ENCODE measurements at regions not wholly inside any gene's neighbourhood (a gene's known extent, or its start where the extent isn't known, plus 50 kb on each side); places are given as distances from the start of the nearest gene placed in this dataset.

DNA sequence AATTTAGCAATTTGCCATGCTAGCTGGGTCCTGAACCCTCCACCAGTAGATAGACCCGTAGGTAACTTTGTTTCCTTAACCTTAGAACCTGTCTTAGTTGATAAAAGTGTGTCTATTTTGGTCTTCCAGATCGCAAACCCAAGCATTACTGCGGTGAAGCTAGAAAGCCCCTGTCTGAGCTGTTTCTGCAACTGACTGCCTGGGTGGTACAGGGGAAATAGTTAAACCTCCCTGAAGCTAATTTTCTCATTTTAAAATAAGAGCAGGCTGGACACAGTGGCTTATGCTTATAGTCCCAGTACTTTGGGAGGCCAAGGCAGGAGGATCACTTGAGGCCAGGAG lies 67.9 kb upstream of the EPCAM start:
- H3K4me1 ChIP-seq (ENCODE audit: insufficient read depth, insufficient read length): no peaks in the 10 kb centered on the region
- no peaks in the 10 kb centered on the region for H3K27me3 ChIP-seq (ENCODE audit: insufficient read depth, insufficient read length)
- no peak overlapping the region for H3K9ac ChIP-seq (ENCODE audit: insufficient read length, low read depth)
- no peak overlapping the region for H3K4me3 ChIP-seq (ENCODE audit: insufficient read length, low read depth)
- TF ChIP-seq SUZ12 (IDR thresholded peaks at IDR 0.05; ENCODE audit: extremely low read depth, insufficient read depth, insufficient read length): no peak
- no peak for TF ChIP-seq YY1 (IDR thresholded peaks at IDR 0.05; ENCODE audit: insufficient read depth, insufficient read length)
- no peak for TF ChIP-seq ZNF274 (IDR thresholded peaks at IDR 0.05; ENCODE audit: low read depth, low read length)
- DNase-seq (ENCODE audit: low read depth, low spot score): no peak
- H3K9me3 ChIP-seq (ENCODE audit: insufficient read depth, low read length): no peaks in the 10 kb centered on the region
- no peaks in the 10 kb centered on the region for H3K36me3 ChIP-seq (ENCODE audit: insufficient read depth, insufficient read length, low read length)

DNA sequence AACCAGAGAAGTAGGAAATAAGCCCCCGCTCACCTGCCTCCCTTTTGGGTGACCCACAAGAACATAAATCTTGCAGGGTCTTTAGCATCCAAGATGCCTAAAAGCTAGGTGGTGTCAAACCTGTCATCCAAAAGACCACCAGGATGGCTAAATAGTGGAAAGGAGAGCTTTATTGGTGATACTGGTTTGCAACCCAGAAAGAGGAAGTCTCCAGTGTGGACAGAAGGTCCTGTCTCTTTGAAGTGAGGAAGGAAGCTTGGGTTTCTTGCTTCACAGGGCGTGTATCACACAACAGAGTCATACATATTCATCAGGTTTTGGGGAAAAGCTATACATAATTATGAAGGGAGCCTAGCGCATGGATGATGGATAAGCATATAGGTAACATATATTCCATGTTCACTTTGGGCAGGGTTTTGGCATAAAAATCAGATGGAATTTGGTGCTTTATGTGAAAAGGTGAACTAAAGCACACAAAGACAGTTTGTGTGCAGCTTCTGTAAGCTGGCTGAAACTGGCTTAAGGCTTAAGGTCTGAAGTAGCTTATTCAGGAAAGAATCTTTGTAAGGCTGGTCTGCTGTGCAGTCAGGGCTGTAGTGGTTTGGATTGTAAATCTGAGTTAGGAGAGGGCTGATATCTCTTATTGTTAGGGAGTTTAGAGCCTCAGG lies 68.4 kb upstream of the EPCAM start:
- no peak overlapping the region for H3K9ac ChIP-seq (ENCODE audit: insufficient read length, low read depth)
- H3K36me3 ChIP-seq (ENCODE audit: insufficient read depth, insufficient read length, low read length): no peaks in the 10 kb centered on the region
- no peaks in the 10 kb centered on the region for H3K9me3 ChIP-seq (ENCODE audit: insufficient read depth, low read length)
- no peak for DNase-seq (ENCODE audit: low read depth, low spot score)
- H3K4me1 ChIP-seq (ENCODE audit: insufficient read depth, insufficient read length): no peaks in the 10 kb centered on the region
- no peak overlapping the region for H3K4me3 ChIP-seq (ENCODE audit: insufficient read length, low read depth)
- TF ChIP-seq SUZ12 (IDR thresholded peaks at IDR 0.05; ENCODE audit: extremely low read depth, insufficient read depth, insufficient read length) (no peak), YY1 (IDR thresholded peaks at IDR 0.05; ENCODE audit: insufficient read depth, insufficient read length) (no peak), ZNF274 (IDR thresholded peaks at IDR 0.05; ENCODE audit: low read depth, low read length) (no peak)
- no peaks in the 10 kb centered on the region for H3K27me3 ChIP-seq (ENCODE audit: insufficient read depth, insufficient read length)

DNA sequence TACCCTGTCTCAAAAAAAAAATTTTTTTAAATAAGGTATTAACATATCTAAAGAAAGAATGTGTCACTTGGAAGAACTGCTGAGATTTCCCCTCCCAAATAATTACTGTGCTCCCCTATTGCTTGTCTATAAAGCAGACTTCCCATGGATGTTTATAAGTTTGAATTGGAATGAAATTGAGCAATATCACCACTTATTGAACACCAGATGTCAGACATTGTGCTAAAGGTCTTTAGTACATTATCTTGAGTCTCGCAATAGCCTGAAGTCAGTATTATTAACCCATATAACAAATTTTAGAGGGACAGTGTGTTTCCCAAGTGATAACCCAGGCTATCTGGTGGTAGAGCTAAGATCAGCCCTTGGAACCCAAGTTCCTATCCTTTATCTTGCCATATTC lies 69.0 kb upstream of the EPCAM start:
- Histone ChIP-seq H3K4me3 (ENCODE audit: insufficient read length, low read depth) (no peak overlapping the region), H3K4me1 (ENCODE audit: insufficient read depth, insufficient read length) (no peaks in the 10 kb centered on the region), H3K9ac (ENCODE audit: insufficient read length, low read depth) (no peak overlapping the region), H3K27me3 (ENCODE audit: insufficient read depth, insufficient read length) (no peaks in the 10 kb centered on the region), H3K9me3 (ENCODE audit: insufficient read depth, low read length) (no peaks in the 10 kb centered on the region), H3K36me3 (ENCODE audit: insufficient read depth, insufficient read length, low read length) (no peaks in the 10 kb centered on the region)
- DNase-seq (ENCODE audit: low read depth, low spot score): no peak
- TF ChIP-seq SUZ12 (IDR thresholded peaks at IDR 0.05; ENCODE audit: extremely low read depth, insufficient read depth, insufficient read length): no peak
- TF ChIP-seq YY1 (IDR thresholded peaks at IDR 0.05; ENCODE audit: insufficient read depth, insufficient read length): no peak
- TF ChIP-seq ZNF274 (IDR thresholded peaks at IDR 0.05; ENCODE audit: low read depth, low read length): no peak

DNA sequence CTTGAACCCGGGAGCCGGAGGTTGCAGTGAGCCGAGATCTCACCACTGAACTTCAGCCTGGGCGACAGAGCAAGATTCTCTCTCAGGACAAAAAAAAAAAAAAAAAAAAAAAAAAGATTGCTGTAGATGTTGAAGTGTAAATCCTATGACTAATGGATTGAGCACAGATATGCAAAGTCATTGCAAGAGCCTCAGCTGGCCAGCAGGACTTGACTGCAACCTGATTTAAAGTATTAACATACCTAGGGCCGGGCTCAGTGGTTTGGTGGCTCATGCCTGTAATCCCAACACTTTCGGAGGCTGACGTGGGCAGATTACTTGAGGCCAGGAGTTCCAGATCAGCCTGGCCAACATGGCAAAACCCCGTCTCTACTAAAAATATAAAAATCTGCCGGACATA lies 69.6 kb upstream of the EPCAM start:
- no peak for DNase-seq (ENCODE audit: low read depth, low spot score)
- TF ChIP-seq ZNF274 (IDR thresholded peaks at IDR 0.05; ENCODE audit: low read depth, low read length): no peak
- no peak for TF ChIP-seq SUZ12 (IDR thresholded peaks at IDR 0.05; ENCODE audit: extremely low read depth, insufficient read depth, insufficient read length)
- TF ChIP-seq YY1 (IDR thresholded peaks at IDR 0.05; ENCODE audit: insufficient read depth, insufficient read length): no peak

DNA sequence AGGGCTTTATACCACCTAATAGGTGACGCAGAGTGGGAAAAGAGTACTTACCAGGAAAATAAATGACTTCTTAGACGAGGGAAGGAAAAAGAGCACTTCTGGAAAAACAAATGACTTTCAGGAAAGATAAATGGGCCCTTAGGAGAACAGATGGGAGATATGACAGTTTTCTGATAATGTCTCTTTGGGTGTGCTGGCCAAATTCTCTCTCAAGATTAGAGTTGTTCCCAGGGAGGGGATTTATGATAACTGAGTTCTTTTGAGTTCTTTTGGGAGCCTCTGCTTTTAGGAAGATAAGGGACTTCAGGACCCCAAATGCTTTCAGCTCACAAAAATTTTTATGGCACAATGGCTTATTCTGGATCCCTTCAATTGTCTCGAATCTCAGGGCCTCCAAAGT lies 70.3 kb upstream of the EPCAM start:
- Histone ChIP-seq H3K9ac (ENCODE audit: insufficient read length, low read depth) (no peak overlapping the region), H3K4me1 (ENCODE audit: insufficient read depth, insufficient read length) (no peaks in the 10 kb centered on the region), H3K36me3 (ENCODE audit: insufficient read depth, insufficient read length, low read length) (no peaks in the 10 kb centered on the region), H3K27me3 (ENCODE audit: insufficient read depth, insufficient read length) (no peaks in the 10 kb centered on the region), H3K9me3 (ENCODE audit: insufficient read depth, low read length) (no peaks in the 10 kb centered on the region), H3K4me3 (ENCODE audit: insufficient read length, low read depth) (no peak overlapping the region)
- DNase-seq (ENCODE audit: low read depth, low spot score): no peak
- no peak for TF ChIP-seq ZNF274 (IDR thresholded peaks at IDR 0.05; ENCODE audit: low read depth, low read length)
- TF ChIP-seq SUZ12 (IDR thresholded peaks at IDR 0.05; ENCODE audit: extremely low read depth, insufficient read depth, insufficient read length): no peak
- no peak for TF ChIP-seq YY1 (IDR thresholded peaks at IDR 0.05; ENCODE audit: insufficient read depth, insufficient read length)

More for the DNA sequence above, 69.6 kb upstream of the EPCAM start:
- H3K9me3 ChIP-seq (ENCODE audit: insufficient read depth, low read length): no peaks in the 10 kb centered on the region
- no peaks in the 10 kb centered on the region for H3K4me1 ChIP-seq (ENCODE audit: insufficient read depth, insufficient read length)
- no peak overlapping the region for H3K9ac ChIP-seq (ENCODE audit: insufficient read length, low read depth)
- H3K27me3 ChIP-seq (ENCODE audit: insufficient read depth, insufficient read length): no peaks in the 10 kb centered on the region
- H3K4me3 ChIP-seq (ENCODE audit: insufficient read length, low read depth): no peak overlapping the region
- no peaks in the 10 kb centered on the region for H3K36me3 ChIP-seq (ENCODE audit: insufficient read depth, insufficient read length, low read length)

DNA sequence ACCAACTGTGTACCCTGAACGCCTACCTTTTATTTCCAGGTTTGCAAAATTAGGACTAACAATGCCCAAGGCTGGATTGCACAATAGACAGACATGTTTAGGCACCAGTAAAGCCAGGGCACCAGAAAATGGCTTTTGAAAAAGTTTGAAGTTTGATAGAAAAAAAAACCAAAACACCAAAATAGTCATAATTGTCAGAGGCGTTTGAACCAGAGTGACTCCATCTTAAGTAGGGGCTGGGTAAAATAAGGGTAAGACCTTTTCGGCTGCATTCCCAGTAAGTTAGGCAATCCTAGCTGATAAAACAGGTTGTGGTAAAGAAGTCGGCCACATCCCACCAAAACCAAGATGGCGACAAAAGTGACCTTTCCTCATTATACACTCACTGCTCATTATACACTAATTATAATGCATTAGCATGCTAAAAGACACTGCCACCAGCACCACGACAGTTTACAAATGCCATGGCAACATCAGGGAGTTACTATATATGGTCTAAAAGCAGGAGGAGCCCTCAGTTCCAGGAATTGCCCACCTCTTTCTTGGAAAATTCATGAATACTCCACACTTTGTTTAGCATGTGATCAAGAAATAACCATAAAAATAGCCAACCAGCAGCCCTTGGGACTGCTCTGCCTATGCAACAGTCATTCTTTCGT lies 71.2 kb upstream of the EPCAM start:
- Histone ChIP-seq H3K4me1 (ENCODE audit: insufficient read depth, insufficient read length) (no peaks in the 10 kb centered on the region), H3K36me3 (ENCODE audit: insufficient read depth, insufficient read length, low read length) (no peaks in the 10 kb centered on the region), H3K9me3 (ENCODE audit: insufficient read depth, low read length) (no peaks in the 10 kb centered on the region), H3K4me3 (ENCODE audit: insufficient read length, low read depth) (no peak overlapping the region), H3K27me3 (ENCODE audit: insufficient read depth, insufficient read length) (no peaks in the 10 kb centered on the region), H3K9ac (ENCODE audit: insufficient read length, low read depth) (no peak overlapping the region)
- DNase-seq (ENCODE audit: low read depth, low spot score): no peak
- TF ChIP-seq YY1 (IDR thresholded peaks at IDR 0.05; ENCODE audit: insufficient read depth, insufficient read length) (no peak), ZNF274 (IDR thresholded peaks at IDR 0.05; ENCODE audit: low read depth, low read length) (no peak), SUZ12 (IDR thresholded peaks at IDR 0.05; ENCODE audit: extremely low read depth, insufficient read depth, insufficient read length) (no peak)

DNA sequence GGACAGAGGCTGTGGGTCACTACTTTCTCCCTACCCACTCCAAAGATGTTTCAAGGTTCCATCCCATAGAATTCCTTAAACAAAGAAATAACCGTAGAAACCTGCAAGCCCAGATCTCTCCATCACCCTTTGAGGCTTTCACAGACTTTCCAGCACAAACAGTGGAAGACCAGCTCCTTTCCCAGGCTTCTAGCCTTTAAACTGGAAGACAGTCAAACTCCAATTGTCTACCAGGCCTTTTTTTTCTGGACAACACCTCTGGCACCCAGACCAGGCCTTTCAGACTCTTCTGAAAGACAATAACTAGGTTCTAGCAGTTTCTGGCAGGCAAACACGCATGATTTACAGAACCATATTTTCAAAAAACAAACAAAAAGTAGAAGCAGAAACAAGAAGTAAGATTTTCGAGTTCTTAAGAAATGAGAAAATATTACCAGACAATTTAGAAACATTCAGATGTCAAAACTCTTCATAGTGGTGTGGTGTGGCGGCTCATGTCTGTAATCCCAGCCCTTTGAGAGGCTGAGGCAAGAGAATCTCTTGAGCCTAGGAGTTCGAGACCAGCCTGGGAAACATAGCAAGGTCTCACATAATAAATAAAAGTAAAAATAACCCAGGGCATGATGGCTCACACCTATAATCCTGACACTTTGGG lies 73.0 kb upstream of the EPCAM start:
- H3K4me1 ChIP-seq (ENCODE audit: insufficient read depth, insufficient read length): no peaks in the 10 kb centered on the region
- no peak for TF ChIP-seq SUZ12 (IDR thresholded peaks at IDR 0.05; ENCODE audit: extremely low read depth, insufficient read depth, insufficient read length)
- TF ChIP-seq YY1 (IDR thresholded peaks at IDR 0.05; ENCODE audit: insufficient read depth, insufficient read length): no peak
- TF ChIP-seq ZNF274 (IDR thresholded peaks at IDR 0.05; ENCODE audit: low read depth, low read length): no peak
- H3K27me3 ChIP-seq (ENCODE audit: insufficient read depth, insufficient read length): no peaks in the 10 kb centered on the region
- no peak overlapping the region for H3K9ac ChIP-seq (ENCODE audit: insufficient read length, low read depth)
- H3K36me3 ChIP-seq (ENCODE audit: insufficient read depth, insufficient read length, low read length): no peaks in the 10 kb centered on the region
- H3K4me3 ChIP-seq (ENCODE audit: insufficient read length, low read depth): no peak overlapping the region
- H3K9me3 ChIP-seq (ENCODE audit: insufficient read depth, low read length): no peaks in the 10 kb centered on the region
- DNase-seq (ENCODE audit: low read depth, low spot score): no peak
